ENCODE measurements at regions not wholly inside any gene's neighbourhood (a gene's known extent, or its start where the extent isn't known, plus 50 kb on each side); places are given as distances from the start of the nearest gene placed in this dataset.

DNA sequence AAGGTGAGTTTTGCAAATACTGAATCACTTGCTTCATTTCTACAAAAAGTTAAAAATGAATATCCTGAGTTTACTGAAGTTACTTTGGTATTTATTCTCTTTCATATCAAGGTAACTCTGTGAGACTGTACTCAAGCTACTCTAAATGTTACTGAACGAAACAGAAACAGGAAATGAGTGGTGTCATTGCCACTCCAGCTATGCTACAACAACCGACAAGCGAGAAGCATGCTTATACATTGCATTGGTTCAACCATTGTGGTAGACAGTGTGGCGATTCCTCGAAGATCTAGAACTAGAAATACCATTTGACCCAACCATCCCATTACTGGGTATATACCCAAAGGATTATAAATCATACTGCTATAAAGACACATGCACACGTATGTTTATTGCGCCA, 313.2 kb upstream of the THBS1 start:
- TF ChIP-seq, protein P1, sequence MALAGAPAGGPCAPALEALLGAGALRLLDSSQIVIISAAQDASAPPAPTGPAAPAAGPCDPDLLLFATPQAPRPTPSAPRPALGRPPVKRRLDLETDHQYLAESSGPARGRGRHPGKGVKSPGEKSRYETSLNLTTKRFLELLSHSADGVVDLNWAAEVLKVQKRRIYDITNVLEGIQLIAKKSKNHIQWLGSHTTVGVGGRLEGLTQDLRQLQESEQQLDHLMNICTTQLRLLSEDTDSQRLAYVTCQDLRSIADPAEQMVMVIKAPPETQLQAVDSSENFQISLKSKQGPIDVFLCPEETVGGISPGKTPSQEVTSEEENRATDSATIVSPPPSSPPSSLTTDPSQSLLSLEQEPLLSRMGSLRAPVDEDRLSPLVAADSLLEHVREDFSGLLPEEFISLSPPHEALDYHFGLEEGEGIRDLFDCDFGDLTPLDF (CRISPR knock-in tag; IDR thresholded peaks at IDR 0.05): no peak
- TF ChIP-seq HMGXB4 (CRISPR knock-in tag; IDR thresholded peaks at IDR 0.05) (no peak), GTF2I (CRISPR knock-in tag; conservative IDR thresholded peaks at IDR 0.05) (no peak), JAZF1 (CRISPR knock-in tag; IDR thresholded peaks at IDR 0.05) (no peak), E2F5 (CRISPR knock-in tag; IDR thresholded peaks at IDR 0.05) (no peak), CREB1 (CRISPR knock-in tag; IDR thresholded peaks at IDR 0.05) (no peak), NFATC4 (CRISPR knock-in tag; IDR thresholded peaks at IDR 0.05) (no peak), KAT7 (CRISPR knock-in tag; IDR thresholded peaks at IDR 0.05; ENCODE audit: borderline replicate concordance) (no peak), RELA (CRISPR knock-in tag; IDR thresholded peaks at IDR 0.05; ENCODE audit: borderline replicate concordance) (no peak), SMAD4 (CRISPR knock-in tag; IDR thresholded peaks at IDR 0.05) (no peak), NFE2L1 (CRISPR knock-in tag; IDR thresholded peaks at IDR 0.05) (no peak), FOXP1 (CRISPR knock-in tag; IDR thresholded peaks at IDR 0.05; ENCODE audit: borderline replicate concordance) (no peak), ZMAT4 (CRISPR knock-in tag; IDR thresholded peaks at IDR 0.05) (no peak), OVOL2 (CRISPR knock-in tag; IDR thresholded peaks at IDR 0.05; ENCODE audit: borderline replicate concordance) (no peak), CBFB (CRISPR knock-in tag; IDR thresholded peaks at IDR 0.05; ENCODE audit: low read depth) (no peak), ZNF423 (CRISPR knock-in tag; IDR thresholded peaks at IDR 0.05) (no peak), NR1H2 (CRISPR knock-in tag; IDR thresholded peaks at IDR 0.05) (no peak), ETV6 (CRISPR knock-in tag; IDR thresholded peaks at IDR 0.05) (no peak)
- CTCF ChIA-PET: no interaction called here
- Mint-ChIP-seq H3K4me1 (peaks cover 9% of the 10 kb centered on the region), H3K36me3 (no peaks in the 10 kb centered on the region), H3K4me3 (no peak overlapping the region), H3K27me3 (ENCODE audit: low read depth) (no peaks in the 10 kb centered on the region), H3K27ac (no peak overlapping the region), H3K9me3 (no peaks in the 10 kb centered on the region)
- ATAC-seq (no peak), DNase-seq (ENCODE audit: low spot score) (no peak)
- POLR2A ChIA-PET: no interaction called here

- Mint-ChIP-seq H3K9me3 (no peaks in the 10 kb centered on the region), H3K4me3 (no peak overlapping the region), H3K36me3 (no peaks in the 10 kb centered on the region), H3K4me1 (peaks cover 11% of the 10 kb centered on the region), H3K27me3 (ENCODE audit: low read depth) (no peaks in the 10 kb centered on the region), H3K27ac (no peak overlapping the region)
- ChIA-PET POLR2A (interaction anchor here (0.5 kb wide), 1 partner anchor 64 kb away, joined by 3 read pairs; no protein-coding TSS in a partner anchor), CTCF (interaction anchor here (1.4 kb wide), 1 partner anchor 97 kb away, joined by 7 read pairs; no protein-coding TSS in a partner anchor)
- no peak for DNase-seq (ENCODE audit: low spot score)
- no peak for ATAC-seq
- TF ChIP-seq RELA (CRISPR knock-in tag; IDR thresholded peaks at IDR 0.05; ENCODE audit: borderline replicate concordance) (no peak), KAT7 (CRISPR knock-in tag; IDR thresholded peaks at IDR 0.05; ENCODE audit: borderline replicate concordance) (no peak), HMGXB4 (CRISPR knock-in tag; IDR thresholded peaks at IDR 0.05) (no peak), ZNF396 (CRISPR knock-in tag; IDR thresholded peaks at IDR 0.05; ENCODE audit: borderline replicate concordance) (no peak), JAZF1 (CRISPR knock-in tag; IDR thresholded peaks at IDR 0.05) (no peak), ATF1 (CRISPR knock-in tag; IDR thresholded peaks at IDR 0.05) (no peak), E2F5 (CRISPR knock-in tag; IDR thresholded peaks at IDR 0.05) (no peak), TP53 (CRISPR knock-in tag; IDR thresholded peaks at IDR 0.05) (no peak), ATF2 (CRISPR knock-in tag; IDR thresholded peaks at IDR 0.05; ENCODE audit: borderline replicate concordance, low read depth) (no peak), JUN (CRISPR knock-in tag; IDR thresholded peaks at IDR 0.05) (no peak), ZNF671 (CRISPR knock-in tag; IDR thresholded peaks at IDR 0.05) (no peak)
- TF ChIP-seq, protein P2, sequence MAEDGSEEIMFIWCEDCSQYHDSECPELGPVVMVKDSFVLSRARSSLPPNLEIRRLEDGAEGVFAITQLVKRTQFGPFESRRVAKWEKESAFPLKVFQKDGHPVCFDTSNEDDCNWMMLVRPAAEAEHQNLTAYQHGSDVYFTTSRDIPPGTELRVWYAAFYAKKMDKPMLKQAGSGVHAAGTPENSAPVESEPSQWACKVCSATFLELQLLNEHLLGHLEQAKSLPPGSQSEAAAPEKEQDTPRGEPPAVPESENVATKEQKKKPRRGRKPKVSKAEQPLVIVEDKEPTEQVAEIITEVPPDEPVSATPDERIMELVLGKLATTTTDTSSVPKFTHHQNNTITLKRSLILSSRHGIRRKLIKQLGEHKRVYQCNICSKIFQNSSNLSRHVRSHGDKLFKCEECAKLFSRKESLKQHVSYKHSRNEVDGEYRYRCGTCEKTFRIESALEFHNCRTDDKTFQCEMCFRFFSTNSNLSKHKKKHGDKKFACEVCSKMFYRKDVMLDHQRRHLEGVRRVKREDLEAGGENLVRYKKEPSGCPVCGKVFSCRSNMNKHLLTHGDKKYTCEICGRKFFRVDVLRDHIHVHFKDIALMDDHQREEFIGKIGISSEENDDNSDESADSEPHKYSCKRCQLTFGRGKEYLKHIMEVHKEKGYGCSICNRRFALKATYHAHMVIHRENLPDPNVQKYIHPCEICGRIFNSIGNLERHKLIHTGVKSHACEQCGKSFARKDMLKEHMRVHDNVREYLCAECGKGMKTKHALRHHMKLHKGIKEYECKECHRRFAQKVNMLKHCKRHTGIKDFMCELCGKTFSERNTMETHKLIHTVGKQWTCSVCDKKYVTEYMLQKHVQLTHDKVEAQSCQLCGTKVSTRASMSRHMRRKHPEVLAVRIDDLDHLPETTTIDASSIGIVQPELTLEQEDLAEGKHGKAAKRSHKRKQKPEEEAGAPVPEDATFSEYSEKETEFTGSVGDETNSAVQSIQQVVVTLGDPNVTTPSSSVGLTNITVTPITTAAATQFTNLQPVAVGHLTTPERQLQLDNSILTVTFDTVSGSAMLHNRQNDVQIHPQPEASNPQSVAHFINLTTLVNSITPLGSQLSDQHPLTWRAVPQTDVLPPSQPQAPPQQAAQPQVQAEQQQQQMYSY (CRISPR knock-in tag; IDR thresholded peaks at IDR 0.05): no peak
These were observed 311.5 kb upstream of the THBS1 start for GRCh38 chr15:39269352-39269751.
